GM12873 (cell line): ENCODE measurements at regions not wholly inside any gene's neighbourhood (a gene's known extent, or its start where the extent isn't known, plus 50 kb on each side); places are given as distances from the start of the nearest gene placed in this dataset.

Source experiments
- TF ChIP-seq, protein P1 (sequence below): IDR thresholded peaks from 2 replicates; pipeline ENCODE4 v1.5.1; 2012; ENCODE audit warnings: low read depth, mild to moderate bottlenecking, moderate library complexity, low read length, control low read depth; ENCODE audit not compliant: insufficient read depth; ENCODE audit errors: missing control alignments

DNA sequence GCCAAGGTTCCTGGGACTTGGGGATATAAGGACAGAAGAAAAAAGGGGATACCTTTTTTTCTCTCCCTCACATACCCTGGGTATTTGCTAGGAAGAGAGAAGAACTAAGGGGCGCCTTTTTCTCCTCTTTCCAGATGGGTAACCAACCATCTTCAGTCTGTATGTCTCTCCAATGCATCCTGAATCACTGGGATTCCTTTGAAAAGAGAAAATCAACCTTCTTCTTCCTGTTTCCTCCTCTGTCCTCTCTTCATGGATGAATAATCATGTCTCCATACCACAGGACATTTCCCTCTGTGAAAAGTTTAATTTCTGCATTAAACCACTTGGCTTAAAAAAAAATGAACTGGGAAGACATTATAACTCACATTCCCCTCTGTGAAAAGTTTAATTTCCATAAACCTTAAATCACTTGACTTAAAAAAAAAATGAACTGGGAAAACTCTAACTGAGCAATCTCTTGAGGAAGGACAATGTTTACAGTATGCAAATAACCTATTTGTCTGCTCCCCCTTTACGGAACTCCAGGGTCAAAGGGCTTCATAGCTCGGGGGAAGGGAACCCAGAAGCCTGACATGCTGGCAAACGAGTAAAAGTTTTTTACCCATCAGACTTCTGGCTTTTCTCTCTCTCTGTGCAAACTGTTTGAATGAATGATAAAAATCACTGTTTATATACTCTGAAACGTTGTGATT lies 56.7 kb upstream of the FAM98A start:
- TF ChIP-seq, protein P1, sequence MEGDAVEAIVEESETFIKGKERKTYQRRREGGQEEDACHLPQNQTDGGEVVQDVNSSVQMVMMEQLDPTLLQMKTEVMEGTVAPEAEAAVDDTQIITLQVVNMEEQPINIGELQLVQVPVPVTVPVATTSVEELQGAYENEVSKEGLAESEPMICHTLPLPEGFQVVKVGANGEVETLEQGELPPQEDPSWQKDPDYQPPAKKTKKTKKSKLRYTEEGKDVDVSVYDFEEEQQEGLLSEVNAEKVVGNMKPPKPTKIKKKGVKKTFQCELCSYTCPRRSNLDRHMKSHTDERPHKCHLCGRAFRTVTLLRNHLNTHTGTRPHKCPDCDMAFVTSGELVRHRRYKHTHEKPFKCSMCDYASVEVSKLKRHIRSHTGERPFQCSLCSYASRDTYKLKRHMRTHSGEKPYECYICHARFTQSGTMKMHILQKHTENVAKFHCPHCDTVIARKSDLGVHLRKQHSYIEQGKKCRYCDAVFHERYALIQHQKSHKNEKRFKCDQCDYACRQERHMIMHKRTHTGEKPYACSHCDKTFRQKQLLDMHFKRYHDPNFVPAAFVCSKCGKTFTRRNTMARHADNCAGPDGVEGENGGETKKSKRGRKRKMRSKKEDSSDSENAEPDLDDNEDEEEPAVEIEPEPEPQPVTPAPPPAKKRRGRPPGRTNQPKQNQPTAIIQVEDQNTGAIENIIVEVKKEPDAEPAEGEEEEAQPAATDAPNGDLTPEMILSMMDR: no peak

- TF ChIP-seq, protein P1: no peak
Observed at GRCh38 chr2:33652830-33653229, 53.7 kb upstream of the FAM98A start.

GRCh38 chr2:33650171-33650570 lies 51.1 kb upstream of the FAM98A start:
- TF ChIP-seq, protein P1: no peak
